Fibroblast of lung (primary cell): ENCODE measurements at regions not wholly inside any gene's neighbourhood (a gene's known extent, or its start where the extent isn't known, plus 50 kb on each side); places are given as distances from the start of the nearest gene placed in this dataset.
"Not testable (repeated sequence)": the region's sequence is repeated elsewhere in the genome, so short reads cannot be mapped to it uniquely, and the experiment has no call there.

Experiments used
- EZH2 ChIP-seq: IDR thresholded peaks from 2 replicates; pipeline ENCODE4 v1.5.1; 2012; ENCODE audit warnings: low read length, control low read depth, mild to moderate bottlenecking; ENCODE audit errors: missing control alignments
- TF ChIP-seq, protein P1 (sequence below), 2 donors: IDR thresholded peaks in 1 of 2; conservative IDR thresholded peaks in 1 of 2; 1 replicate in 1 of 2; 2 replicates in 1 of 2; pipeline ENCODE4 v1.5.1; 2011 to 2012; ENCODE audit warnings: low read length in 2 of 2, control low read depth in 1 of 2, inconsistent platforms in 1 of 2, low read depth in 1 of 2, mild to moderate bottlenecking in 1 of 2

GRCh38 chr3:198098661-198099081 is 138.7 kb downstream of the LMLN start:
- TF ChIP-seq, protein P1, sequence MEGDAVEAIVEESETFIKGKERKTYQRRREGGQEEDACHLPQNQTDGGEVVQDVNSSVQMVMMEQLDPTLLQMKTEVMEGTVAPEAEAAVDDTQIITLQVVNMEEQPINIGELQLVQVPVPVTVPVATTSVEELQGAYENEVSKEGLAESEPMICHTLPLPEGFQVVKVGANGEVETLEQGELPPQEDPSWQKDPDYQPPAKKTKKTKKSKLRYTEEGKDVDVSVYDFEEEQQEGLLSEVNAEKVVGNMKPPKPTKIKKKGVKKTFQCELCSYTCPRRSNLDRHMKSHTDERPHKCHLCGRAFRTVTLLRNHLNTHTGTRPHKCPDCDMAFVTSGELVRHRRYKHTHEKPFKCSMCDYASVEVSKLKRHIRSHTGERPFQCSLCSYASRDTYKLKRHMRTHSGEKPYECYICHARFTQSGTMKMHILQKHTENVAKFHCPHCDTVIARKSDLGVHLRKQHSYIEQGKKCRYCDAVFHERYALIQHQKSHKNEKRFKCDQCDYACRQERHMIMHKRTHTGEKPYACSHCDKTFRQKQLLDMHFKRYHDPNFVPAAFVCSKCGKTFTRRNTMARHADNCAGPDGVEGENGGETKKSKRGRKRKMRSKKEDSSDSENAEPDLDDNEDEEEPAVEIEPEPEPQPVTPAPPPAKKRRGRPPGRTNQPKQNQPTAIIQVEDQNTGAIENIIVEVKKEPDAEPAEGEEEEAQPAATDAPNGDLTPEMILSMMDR (conservative IDR thresholded peaks at IDR 0.05 in 1 of 2, IDR thresholded peaks at IDR 0.05 in 1 of 2; ENCODE audit: low read depth in 1 of 2, low read length in 2 of 2), result not testable (repeated sequence)
- TF ChIP-seq EZH2, result not testable (repeated sequence)
